CD4-positive, alpha-beta memory T cell (primary cell): ENCODE measurements at regions not wholly inside any gene's neighbourhood (a gene's known extent, or its start where the extent isn't known, plus 50 kb on each side); places are given as distances from the start of the nearest gene placed in this dataset.

Experiments used
- CTCF ChIA-PET: fragments of 350-600 bp; sonication (Branson Sonifier 250); formaldehyde crosslinking; loops from one replicate; lab custom pipeline; 2021; ENCODE audit warnings: inconsistent platforms; ENCODE audit not compliant: partially characterized antibody; lab: Charles Lee
- POLR2A ChIA-PET: fragments of 350-600 bp; sonication (Branson Sonifier 250); formaldehyde crosslinking; loops from one replicate; lab custom pipeline; 2021; ENCODE audit not compliant: partially characterized antibody; lab: Charles Lee
- DNase-seq, 5 donors: peaks; one replicate each; pipeline versions ENCODE4 v3.0.0 to v3.0.0-alpha.2; 2020 to 2022; ENCODE audit warnings: mixed read lengths in 1 of 5
- H3K27ac ChIP-seq: one replicate; pipeline ENCODE4 v1.7.0; 2013; ENCODE audit warnings: low read depth, low read length
- H3K27me3 ChIP-seq: 2 replicates; pipeline ENCODE4 v1.7.0; 2013; ENCODE audit warnings: mild to moderate bottlenecking, low read length, moderate library complexity; ENCODE audit not compliant: insufficient read depth
- H3K36me3 ChIP-seq: 2 replicates; pipeline ENCODE4 v1.7.0; 2013; ENCODE audit warnings: mild to moderate bottlenecking, low read length, moderate library complexity; ENCODE audit not compliant: insufficient read depth
- H3K4me1 ChIP-seq: 2 replicates; pipeline ENCODE4 v1.7.0; 2013; ENCODE audit warnings: mild to moderate bottlenecking, low read length, moderate library complexity; ENCODE audit not compliant: insufficient read depth
- H3K4me3 ChIP-seq, 2 donors: one replicate each; pipeline ENCODE4 v1.7.0; 2013; ENCODE audit warnings: low read length in 2 of 2, mild to moderate bottlenecking in 1 of 2
- H3K9me3 ChIP-seq, 2 donors: one replicate each; pipeline ENCODE4 v1.7.0; 2013; ENCODE audit warnings: low read length in 2 of 2, control low read depth in 1 of 2; ENCODE audit not compliant: control insufficient read depth in 1 of 2
- H3K27ac Mint-ChIP-seq, 7 donors: one replicate each; pipeline ENCODE4 v1.8.0; 2020 to 2021; ENCODE audit warnings: mixed read lengths in 7 of 7, mild to moderate bottlenecking in 6 of 7, inconsistent platforms in 3 of 7, moderate library complexity in 3 of 7
- H3K27me3 Mint-ChIP-seq, 2 donors: one replicate each; pipeline ENCODE4 v1.8.0; 2020 to 2021; ENCODE audit warnings: mixed read lengths in 2 of 2
- H3K36me3 Mint-ChIP-seq, 2 donors: one replicate each; pipeline ENCODE4 v1.8.0; 2020 to 2021; ENCODE audit warnings: mixed read lengths in 2 of 2, inconsistent platforms in 1 of 2, mild to moderate bottlenecking in 1 of 2
- H3K4me1 Mint-ChIP-seq, 4 donors: one replicate each; pipeline ENCODE4 v1.8.0; 2020 to 2021; ENCODE audit warnings: mixed read lengths in 4 of 4, mild to moderate bottlenecking in 1 of 4
- H3K4me3 Mint-ChIP-seq, 8 donors: one replicate each; pipeline ENCODE4 v1.8.0; 2020 to 2021; ENCODE audit warnings: mixed read lengths in 8 of 8, mild to moderate bottlenecking in 7 of 8, moderate library complexity in 6 of 8, inconsistent platforms in 3 of 8
- H3K9me3 Mint-ChIP-seq, 8 donors: one replicate each; pipeline ENCODE4 v1.8.0; 2020 to 2021; ENCODE audit warnings: mixed read lengths in 8 of 8, mild to moderate bottlenecking in 5 of 8, inconsistent platforms in 3 of 8, moderate library complexity in 1 of 8
- intact Hi-C: fragments of 100-400 bp; cut with micrococcal nuclease; formaldehyde crosslinking; loops from one replicate; pipeline ENCODE4 v1.15.1; 2023

DNA sequence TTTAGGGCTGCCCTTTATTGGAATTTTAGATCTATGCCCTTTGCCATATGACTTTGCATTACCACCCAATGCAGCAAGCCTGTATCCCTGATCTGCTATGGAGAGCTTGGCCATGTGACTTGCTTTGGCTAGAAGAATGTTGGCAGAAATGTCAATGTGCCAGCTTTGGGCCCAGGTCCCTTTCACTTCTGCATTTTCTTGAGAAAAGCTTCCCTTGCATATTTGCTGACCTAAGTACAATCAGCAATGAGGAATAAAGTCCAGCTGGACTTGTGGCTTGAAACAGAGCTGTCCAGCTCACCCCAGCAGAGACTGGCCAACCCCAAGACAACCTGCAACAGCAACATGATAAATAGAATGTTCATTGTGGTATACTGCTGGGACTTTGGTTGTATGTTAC lies 135.9 kb downstream of the PAH start:
- Histone ChIP-seq H3K27me3 (no peaks in the 10 kb centered on the region), H3K4me1 (no peaks in the 10 kb centered on the region), H3K4me3 (no peak overlapping the region), H3K27ac (no peak overlapping the region), H3K36me3 (no peaks in the 10 kb centered on the region), H3K9me3 (no peaks in the 10 kb centered on the region)
- peaks cover 0 to 1% of the 10 kb centered on the region in 2 donors for H3K27me3 Mint-ChIP-seq
- H3K4me3 Mint-ChIP-seq, result no peak overlapping the region
- ChIA-PET CTCF (no interaction called here), POLR2A (no interaction called here)
- no peaks in the 10 kb centered on the region for H3K36me3 Mint-ChIP-seq
- no peaks in the 10 kb centered on the region for H3K4me1 Mint-ChIP-seq
- DNase-seq, result no peak
- intact Hi-C loops, result no loop called here
- no peak overlapping the region for H3K27ac Mint-ChIP-seq
- H3K9me3 Mint-ChIP-seq, result no peaks in the 10 kb centered on the region

DNA sequence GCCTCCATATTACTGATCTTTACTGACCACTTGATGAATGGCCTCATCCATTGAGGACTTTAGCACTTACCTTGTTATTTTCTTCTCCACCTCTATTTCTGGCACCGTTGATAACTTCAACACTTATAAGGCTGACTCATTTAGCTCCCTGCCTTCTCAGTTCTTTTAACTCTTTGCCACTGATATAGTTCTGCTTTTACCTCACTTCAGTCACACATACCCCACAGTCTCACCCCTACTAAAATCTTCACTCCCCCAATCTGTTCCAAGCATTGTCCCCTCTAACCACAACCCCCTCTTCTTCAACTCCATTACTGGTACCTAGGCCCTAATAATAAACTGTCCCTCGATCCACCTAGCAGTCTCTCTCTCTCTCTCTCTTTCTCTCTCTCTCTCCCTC lies 141.0 kb downstream of the PAH start:
- H3K27ac ChIP-seq, result no peak overlapping the region
- no peak overlapping the region for H3K4me3 ChIP-seq
- peak overlapping the region in 1 of 7 donors; percentile 25 for H3K27ac Mint-ChIP-seq
- H3K9me3 Mint-ChIP-seq, result no peaks in the 10 kb centered on the region
- intact Hi-C loops, result no loop called here
- peaks cover 2 to 3% of the 10 kb centered on the region in 2 donors for H3K27me3 Mint-ChIP-seq
- H3K9me3 ChIP-seq, result no peaks in the 10 kb centered on the region
- POLR2A ChIA-PET, result no interaction called here
- no peaks in the 10 kb centered on the region for H3K4me1 ChIP-seq
- no peaks in the 10 kb centered on the region for H3K36me3 ChIP-seq
- H3K27me3 ChIP-seq, result no peaks in the 10 kb centered on the region
- DNase-seq, result no peak
- CTCF ChIA-PET, result no interaction called here
- H3K36me3 Mint-ChIP-seq, result no peaks in the 10 kb centered on the region
- no peak overlapping the region for H3K4me3 Mint-ChIP-seq
- H3K4me1 Mint-ChIP-seq, result no peaks in the 10 kb centered on the region

DNA sequence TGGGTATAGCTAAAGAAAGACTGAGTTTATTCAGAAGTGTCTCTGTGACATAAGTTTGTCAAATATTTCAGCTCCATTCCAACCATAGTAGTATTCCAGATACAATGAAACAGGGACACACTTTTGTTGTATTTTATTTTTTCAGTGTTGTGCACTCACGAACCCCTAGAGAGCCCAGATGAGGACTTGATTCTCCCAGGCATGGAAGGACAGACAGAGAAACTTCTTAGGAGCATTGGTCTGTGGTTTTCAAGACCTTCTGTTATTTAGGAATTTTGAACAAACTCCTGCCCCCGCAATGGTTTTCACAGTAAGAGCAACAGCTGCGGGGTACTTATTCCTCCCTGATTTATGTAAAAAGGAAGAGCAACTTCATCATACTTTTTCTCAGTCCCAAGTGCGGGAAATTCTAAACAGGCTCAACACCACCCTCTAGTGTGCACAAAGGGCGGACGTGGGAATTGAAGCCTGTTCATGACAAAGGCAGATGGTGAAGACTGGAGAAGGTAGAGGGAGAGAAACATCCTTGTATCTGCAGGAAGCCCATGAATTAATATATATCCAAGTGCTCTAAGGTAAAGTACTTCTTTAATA lies 147.6 kb downstream of the PAH start:
- Histone ChIP-seq H3K4me3 (no peak overlapping the region), H3K27me3 (no peaks in the 10 kb centered on the region), H3K9me3 (no peaks in the 10 kb centered on the region), H3K27ac (no peak overlapping the region), H3K4me1 (no peaks in the 10 kb centered on the region), H3K36me3 (no peaks in the 10 kb centered on the region)
- H3K4me3 Mint-ChIP-seq, result no peak overlapping the region
- ChIA-PET POLR2A (no interaction called here), CTCF (no interaction called here)
- peak in 2 of 5 donors; percentile 0 to 1 for DNase-seq
- H3K27ac Mint-ChIP-seq, result peak overlapping the region in 1 of 7 donors; percentile 44
- peaks cover 0 to 5% (median 0%) of the 10 kb centered on the region in 4 donors for H3K4me1 Mint-ChIP-seq
- peaks cover 3 to 4% of the 10 kb centered on the region in 2 donors for H3K27me3 Mint-ChIP-seq
- no peaks in the 10 kb centered on the region for H3K36me3 Mint-ChIP-seq
- intact Hi-C loops, result no loop called here
- H3K9me3 Mint-ChIP-seq, result peaks cover 0 to 4% (median 0%) of the 10 kb centered on the region in 8 donors

DNA sequence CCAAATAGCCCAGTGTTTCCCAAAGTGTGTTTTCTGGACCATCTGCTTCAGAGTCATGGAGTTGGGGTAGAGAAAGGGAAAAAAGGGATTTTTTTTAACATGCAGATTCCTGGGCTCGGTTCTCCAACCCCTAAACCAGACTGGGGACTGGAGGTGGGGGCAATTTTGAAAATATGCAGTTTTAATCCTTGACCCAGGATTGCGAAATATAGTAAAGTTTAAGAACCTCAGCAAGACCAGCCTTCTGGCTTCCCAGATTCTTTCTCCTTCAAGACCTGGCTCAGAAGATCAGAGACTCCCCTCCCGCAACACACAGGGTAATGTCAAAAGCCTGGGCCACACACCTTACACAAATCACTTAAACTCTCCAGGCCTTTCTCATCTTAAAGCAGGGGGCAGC lies 150.1 kb downstream of the PAH start:
- no peak overlapping the region for H3K4me3 Mint-ChIP-seq
- H3K36me3 Mint-ChIP-seq, result no peaks in the 10 kb centered on the region
- no peak overlapping the region for H3K27ac Mint-ChIP-seq
- no peak overlapping the region for H3K27ac ChIP-seq
- peaks cover 0 to 4% (median 0%) of the 10 kb centered on the region in 8 donors for H3K9me3 Mint-ChIP-seq
- H3K9me3 ChIP-seq, result no peaks in the 10 kb centered on the region
- peaks cover 0 to 5% (median 0%) of the 10 kb centered on the region in 4 donors for H3K4me1 Mint-ChIP-seq
- CTCF ChIA-PET, result no interaction called here
- intact Hi-C loops, result no loop called here
- POLR2A ChIA-PET, result no interaction called here
- DNase-seq, result no peak
- H3K4me1 ChIP-seq, result no peaks in the 10 kb centered on the region
- H3K36me3 ChIP-seq, result no peaks in the 10 kb centered on the region
- H3K4me3 ChIP-seq, result no peak overlapping the region
- no peaks in the 10 kb centered on the region for H3K27me3 ChIP-seq
- peaks cover 0 to 1% of the 10 kb centered on the region in 2 donors for H3K27me3 Mint-ChIP-seq

DNA sequence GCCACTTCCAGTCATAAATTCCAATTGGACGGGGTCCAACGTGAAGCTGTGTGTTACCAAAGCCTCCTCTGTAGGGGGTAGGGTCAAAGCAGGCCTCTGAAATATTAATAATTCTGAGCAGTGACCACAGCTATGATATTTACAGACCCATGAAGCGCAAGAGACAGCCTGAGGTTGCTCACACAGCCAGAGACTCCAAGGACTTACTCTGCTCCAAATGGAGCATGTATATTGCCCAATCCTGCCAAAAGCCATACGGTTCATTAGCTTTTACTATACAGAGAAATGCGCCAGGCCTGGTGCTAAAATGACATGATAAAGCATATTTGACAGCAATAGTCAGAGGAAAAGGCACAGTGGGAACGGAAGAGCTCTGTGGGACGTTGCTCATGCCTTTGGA lies 151.3 kb downstream of the PAH start:
- Mint-ChIP-seq H3K27ac (no peak overlapping the region), H3K9me3 (peaks cover 0 to 3% (median 0%) of the 10 kb centered on the region in 8 donors), H3K36me3 (no peaks in the 10 kb centered on the region), H3K4me1 (peaks cover 0 to 5% (median 0%) of the 10 kb centered on the region in 4 donors), H3K4me3 (no peak overlapping the region), H3K27me3 (peaks cover 0 to 1% of the 10 kb centered on the region in 2 donors)
- H3K27me3 ChIP-seq, result no peaks in the 10 kb centered on the region
- no peaks in the 10 kb centered on the region for H3K4me1 ChIP-seq
- no peaks in the 10 kb centered on the region for H3K9me3 ChIP-seq
- DNase-seq, result no peak
- no peak overlapping the region for H3K27ac ChIP-seq
- intact Hi-C loops, result no loop called here
- no peak overlapping the region for H3K4me3 ChIP-seq
- no peaks in the 10 kb centered on the region for H3K36me3 ChIP-seq
- CTCF ChIA-PET, result no interaction called here
- POLR2A ChIA-PET, result no interaction called here

DNA sequence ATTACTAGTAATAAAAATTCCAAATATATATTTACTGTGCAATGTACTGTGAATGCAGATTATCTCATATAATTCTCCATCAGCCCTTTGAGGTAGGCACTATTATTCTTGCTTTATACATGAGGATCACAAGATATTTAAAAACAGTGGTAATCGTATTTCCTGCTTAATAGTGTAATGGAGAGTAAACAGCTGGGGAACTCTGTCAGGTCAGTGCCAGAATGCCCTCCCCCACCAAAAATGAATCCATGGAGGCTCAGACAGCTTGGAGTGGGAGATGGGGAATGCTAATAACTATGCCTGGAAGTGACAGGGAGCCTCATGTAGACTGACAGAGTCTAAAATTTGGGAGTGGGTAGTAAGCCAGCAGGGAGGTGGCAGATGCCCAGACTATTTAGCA lies 153.6 kb downstream of the PAH start:
- Histone ChIP-seq H3K27me3 (no peaks in the 10 kb centered on the region), H3K4me1 (no peaks in the 10 kb centered on the region), H3K36me3 (no peaks in the 10 kb centered on the region), H3K27ac (no peak overlapping the region), H3K9me3 (no peaks in the 10 kb centered on the region), H3K4me3 (no peak overlapping the region)
- Mint-ChIP-seq H3K36me3 (no peaks in the 10 kb centered on the region), H3K27ac (no peak overlapping the region), H3K27me3 (no peaks in the 10 kb centered on the region), H3K4me3 (no peak overlapping the region), H3K9me3 (peaks cover 0 to 3% (median 0%) of the 10 kb centered on the region in 8 donors), H3K4me1 (no peaks in the 10 kb centered on the region)
- intact Hi-C loops, result no loop called here
- POLR2A ChIA-PET, result no interaction called here
- DNase-seq, result no peak
- CTCF ChIA-PET, result no interaction called here

DNA sequence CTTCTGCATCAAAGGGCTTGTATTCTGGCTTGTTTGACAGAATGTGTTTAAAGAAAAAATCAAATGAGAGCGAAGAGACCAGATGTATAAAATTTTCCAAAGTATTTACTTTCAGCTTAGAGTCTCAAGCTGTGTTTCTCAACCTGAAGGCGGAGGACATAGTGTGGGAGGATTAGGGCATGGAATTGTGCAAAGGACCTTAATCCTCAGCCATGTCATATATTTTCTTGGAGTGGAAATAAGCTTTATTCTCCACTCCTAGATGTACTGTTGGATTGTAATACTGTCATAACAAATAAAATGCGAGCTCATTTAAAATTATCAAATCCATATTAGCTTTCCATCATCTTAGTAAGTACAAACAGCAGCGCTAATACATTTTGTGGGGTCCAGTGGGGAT lies 154.0 kb downstream of the PAH start:
- H3K4me3 ChIP-seq, result no peak overlapping the region
- H3K4me1 ChIP-seq, result no peaks in the 10 kb centered on the region
- ChIA-PET CTCF (no interaction called here), POLR2A (no interaction called here)
- no peaks in the 10 kb centered on the region for H3K9me3 ChIP-seq
- DNase-seq, result no peak
- Mint-ChIP-seq H3K27ac (no peak overlapping the region), H3K27me3 (no peaks in the 10 kb centered on the region), H3K9me3 (peaks cover 0 to 3% (median 0%) of the 10 kb centered on the region in 8 donors), H3K4me1 (no peaks in the 10 kb centered on the region), H3K36me3 (no peaks in the 10 kb centered on the region), H3K4me3 (no peak overlapping the region)
- intact Hi-C loops, result no loop called here
- no peaks in the 10 kb centered on the region for H3K36me3 ChIP-seq
- no peak overlapping the region for H3K27ac ChIP-seq
- H3K27me3 ChIP-seq, result no peaks in the 10 kb centered on the region
